GM12874 (cell line): ENCODE measurements at regions not wholly inside any gene's neighbourhood (a gene's known extent, or its start where the extent isn't known, plus 50 kb on each side); places are given as distances from the start of the nearest gene placed in this dataset.
A peak's percentile ranks its signal among the peaks of the same experiment; 100 is the strongest.

Experiments used
- CTCF ChIP-seq: IDR thresholded peaks from 2 replicates; pipeline ENCODE4 v1.5.1; 2011; ENCODE audit warnings: low read depth, mild to moderate bottlenecking, control low read depth, low read length, moderate library complexity; ENCODE audit not compliant: insufficient read depth

DNA sequence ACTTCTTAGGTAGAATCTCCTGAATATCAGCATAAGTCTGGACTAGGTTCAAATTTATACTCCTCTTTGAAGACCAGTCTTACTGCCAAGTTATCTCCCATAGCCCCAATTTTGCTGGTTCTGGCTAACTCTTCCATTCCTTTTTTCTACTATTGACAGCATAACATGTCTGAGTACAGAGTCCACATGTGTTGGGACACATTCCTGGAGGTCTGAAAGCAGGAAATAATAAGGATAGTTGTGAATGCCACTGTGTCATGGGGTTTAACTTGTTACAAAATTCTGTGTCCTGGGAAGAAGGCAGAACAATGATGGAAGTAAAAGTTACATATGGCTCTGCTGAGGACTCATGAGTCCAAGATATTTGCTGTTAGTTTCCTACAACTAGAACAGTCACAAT lies 57.4 kb upstream of the ZBTB20 start:
- no peak for TF ChIP-seq CTCF

DNA sequence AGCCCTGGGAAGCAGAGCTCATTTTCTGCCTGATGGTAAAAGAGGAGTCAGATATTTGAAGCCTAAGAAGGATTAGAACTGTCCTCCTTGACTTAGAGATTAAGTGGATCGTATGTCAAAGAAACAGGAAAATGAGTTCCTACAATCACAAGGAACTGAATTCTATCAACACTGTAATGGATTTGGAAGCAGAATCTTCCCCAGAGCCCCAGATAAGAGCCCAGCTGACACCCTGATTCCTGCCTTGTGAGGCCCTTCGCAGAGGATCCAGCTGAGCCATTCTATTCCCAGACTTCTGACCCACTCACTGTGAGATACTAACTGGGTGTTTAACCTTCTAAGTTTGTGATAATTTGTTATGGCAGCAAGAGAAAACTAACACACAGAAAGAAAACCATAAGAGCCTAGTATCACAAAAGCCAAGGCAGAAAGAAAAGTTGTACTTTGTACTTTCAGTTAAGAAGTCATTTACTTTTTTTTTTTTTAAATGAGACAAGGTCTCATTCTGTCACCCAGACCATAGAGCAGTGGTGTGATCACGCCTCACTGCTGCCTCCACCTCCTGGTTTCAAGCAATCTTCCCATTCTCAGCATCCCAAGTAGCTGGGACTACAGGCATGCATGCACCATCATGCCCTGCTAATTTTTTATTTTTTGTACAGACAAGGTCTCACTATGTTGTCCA lies 61.1 kb upstream of the ZBTB20 start:
- TF ChIP-seq CTCF, result no peak

DNA sequence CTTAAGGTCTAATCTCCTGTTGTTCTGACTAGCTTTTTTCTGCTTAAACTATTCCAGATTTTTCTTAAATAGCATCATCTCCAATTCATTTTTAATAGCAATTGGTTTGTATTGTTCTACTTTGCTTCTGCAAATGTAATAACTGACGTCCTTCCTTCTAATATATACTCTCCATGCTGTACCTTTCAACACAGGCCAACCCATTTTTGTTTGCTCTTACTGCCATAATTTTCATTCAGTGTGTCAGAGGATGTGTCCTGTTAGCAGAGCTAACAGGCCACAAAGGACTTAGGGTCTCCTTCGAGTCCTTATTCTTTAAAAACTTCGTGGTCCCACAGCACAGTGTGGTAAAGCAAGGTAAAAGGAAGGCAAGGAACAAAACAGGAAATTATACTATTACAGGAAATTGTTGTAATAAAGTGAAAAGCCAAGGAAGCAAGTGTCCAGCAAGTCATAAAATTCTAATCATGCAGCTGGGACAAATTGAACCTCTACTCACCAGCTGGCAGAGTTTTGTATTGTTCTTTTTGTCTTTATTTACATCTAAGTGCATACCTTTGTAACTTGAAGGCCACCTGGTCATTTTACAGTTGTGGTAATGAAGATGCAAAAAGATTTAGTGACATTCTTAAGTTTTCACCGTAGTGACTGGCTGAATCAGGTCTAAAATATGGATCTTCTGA lies 64.9 kb upstream of the ZBTB20 start:
- TF ChIP-seq CTCF, result no peak

DNA sequence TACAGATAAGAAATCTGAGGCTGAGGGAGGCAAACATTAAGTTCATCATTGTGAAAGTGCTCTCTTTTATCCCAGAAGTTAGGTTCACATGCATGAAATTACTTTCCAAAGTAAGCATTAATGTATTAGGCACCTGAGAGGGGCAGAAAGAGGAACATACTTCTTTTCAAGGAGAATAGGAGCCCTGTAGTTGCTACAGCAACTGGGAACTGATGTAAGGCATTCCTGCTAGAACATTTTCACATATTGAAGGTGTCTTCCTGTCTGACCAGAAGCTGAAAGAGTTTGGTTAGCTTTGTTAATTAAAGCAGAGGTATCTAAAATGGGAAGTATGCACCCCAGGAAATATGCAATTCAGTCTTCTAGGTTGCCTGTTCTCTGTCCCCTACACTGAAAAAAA lies 65.5 kb upstream of the ZBTB20 start:
- no peak for TF ChIP-seq CTCF

GRCh38 chr3:115217292-115217677 lies 70.2 kb upstream of the ZBTB20 start:
- no peak for TF ChIP-seq CTCF

- TF ChIP-seq CTCF, result peak; percentile 38; the same call in 1 of the 2 replicates
These were observed 70.8 kb upstream of the ZBTB20 start for GRCh38 chr3:115217678-115218451.

- TF ChIP-seq CTCF, result no peak
These were observed 71.8 kb upstream of the ZBTB20 start for GRCh38 chr3:115218859-115219258.
